Keratinocyte (primary cell): ENCODE measurements at regions not wholly inside any gene's neighbourhood (a gene's known extent, or its start where the extent isn't known, plus 50 kb on each side); places are given as distances from the start of the nearest gene placed in this dataset.

Experiments
- CTCF ChIP-seq, 3 experiments: IDR thresholded peaks in 1 of 3; conservative IDR thresholded peaks in 1 of 3; optimal IDR thresholded peaks in 1 of 3; 2 replicates in 2 of 3; 3 replicates in 1 of 3; pipeline versions ENCODE3 to v1.5.1; 2011; ENCODE audit warnings: low read length in 3 of 3, mild to moderate bottlenecking in 3 of 3, moderate library complexity in 2 of 3, control low read depth in 1 of 3, inconsistent platforms in 1 of 3; ENCODE audit not compliant: insufficient read depth in 2 of 3; ENCODE audit errors: extremely low read depth in 1 of 3
- EZH2 ChIP-seq: IDR thresholded peaks from one replicate; pipeline ENCODE4 v1.6.1; 2012; ENCODE audit warnings: inconsistent platforms, mild to moderate bottlenecking, low read length, moderate library complexity

GRCh38 chr5:53827211-53827651 is 266.8 kb downstream of the NDUFS4 start:
- TF ChIP-seq CTCF (optimal IDR thresholded peaks at IDR 0.05 in 1 of 3, IDR thresholded peaks at IDR 0.05 in 1 of 3, conservative IDR thresholded peaks at IDR 0.05 in 1 of 3; ENCODE audit: extremely low read depth in 1 of 3, insufficient read depth in 2 of 3, low read length in 3 of 3): no peak
- no peak for TF ChIP-seq EZH2
